ENCODE measurements at regions not wholly inside any gene's neighbourhood (a gene's known extent, or its start where the extent isn't known, plus 50 kb on each side); places are given as distances from the start of the nearest gene placed in this dataset.
"Not testable (repeated sequence)": the region's sequence is repeated elsewhere in the genome, so short reads cannot be mapped to it uniquely, and the experiment has no call there.

DNA sequence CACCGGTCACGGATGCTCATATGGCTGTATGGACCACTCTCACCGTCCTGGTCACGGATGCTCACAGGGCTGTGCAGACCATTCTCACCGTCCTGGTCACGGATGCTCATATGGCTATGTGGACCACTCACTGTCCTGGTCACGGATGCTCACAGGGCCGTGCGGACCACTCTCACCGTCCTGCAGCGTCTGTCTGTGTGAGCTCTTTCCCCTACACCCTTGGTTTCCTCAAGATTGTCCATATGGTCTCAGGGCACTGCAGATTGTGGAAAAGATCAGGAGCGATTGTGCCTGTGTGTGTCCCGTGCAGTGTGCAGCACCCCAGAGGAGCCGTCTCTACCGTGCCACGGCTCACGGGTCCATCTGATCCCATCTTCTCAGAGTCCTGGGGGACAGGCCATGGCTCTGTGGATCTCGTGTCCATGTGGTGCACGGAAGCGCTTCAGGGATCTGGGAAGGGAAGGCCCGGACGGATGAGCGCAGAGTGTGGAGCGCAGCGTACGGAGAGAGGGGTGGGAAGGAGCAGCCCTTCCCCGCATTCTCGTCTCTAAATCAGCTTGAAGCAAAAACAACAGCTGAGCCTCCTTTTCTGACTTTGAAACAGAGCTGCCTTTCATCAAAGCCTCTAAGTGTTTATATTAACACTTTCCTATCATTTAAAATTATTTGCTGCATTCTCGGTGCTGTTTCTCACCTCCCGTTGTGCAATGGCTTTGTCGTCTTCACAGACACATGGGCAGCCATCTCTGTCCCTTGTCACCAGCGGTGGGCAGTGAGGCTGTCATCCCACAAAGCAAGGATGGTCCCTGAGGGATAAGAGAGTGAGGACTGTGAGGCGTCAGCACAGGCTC lies 208.0 kb downstream of the BANP start:
- TF ChIP-seq POLR2A (IDR thresholded peaks at IDR 0.05; ENCODE audit: low read length); CEBPB (IDR thresholded peaks at IDR 0.05); MAZ (IDR thresholded peaks at IDR 0.05; ENCODE audit: borderline replicate concordance, low read depth, low read length); RCOR1 (IDR thresholded peaks at IDR 0.05; ENCODE audit: low read depth, low read length); SMC3 (IDR thresholded peaks at IDR 0.05); NR3C1 (IDR thresholded peaks at IDR 0.05): not testable (repeated sequence)
- TF ChIP-seq, protein P1, sequence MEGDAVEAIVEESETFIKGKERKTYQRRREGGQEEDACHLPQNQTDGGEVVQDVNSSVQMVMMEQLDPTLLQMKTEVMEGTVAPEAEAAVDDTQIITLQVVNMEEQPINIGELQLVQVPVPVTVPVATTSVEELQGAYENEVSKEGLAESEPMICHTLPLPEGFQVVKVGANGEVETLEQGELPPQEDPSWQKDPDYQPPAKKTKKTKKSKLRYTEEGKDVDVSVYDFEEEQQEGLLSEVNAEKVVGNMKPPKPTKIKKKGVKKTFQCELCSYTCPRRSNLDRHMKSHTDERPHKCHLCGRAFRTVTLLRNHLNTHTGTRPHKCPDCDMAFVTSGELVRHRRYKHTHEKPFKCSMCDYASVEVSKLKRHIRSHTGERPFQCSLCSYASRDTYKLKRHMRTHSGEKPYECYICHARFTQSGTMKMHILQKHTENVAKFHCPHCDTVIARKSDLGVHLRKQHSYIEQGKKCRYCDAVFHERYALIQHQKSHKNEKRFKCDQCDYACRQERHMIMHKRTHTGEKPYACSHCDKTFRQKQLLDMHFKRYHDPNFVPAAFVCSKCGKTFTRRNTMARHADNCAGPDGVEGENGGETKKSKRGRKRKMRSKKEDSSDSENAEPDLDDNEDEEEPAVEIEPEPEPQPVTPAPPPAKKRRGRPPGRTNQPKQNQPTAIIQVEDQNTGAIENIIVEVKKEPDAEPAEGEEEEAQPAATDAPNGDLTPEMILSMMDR (IDR thresholded peaks at IDR 0.05), result not testable (repeated sequence)
- TF ChIP-seq, protein P2, sequence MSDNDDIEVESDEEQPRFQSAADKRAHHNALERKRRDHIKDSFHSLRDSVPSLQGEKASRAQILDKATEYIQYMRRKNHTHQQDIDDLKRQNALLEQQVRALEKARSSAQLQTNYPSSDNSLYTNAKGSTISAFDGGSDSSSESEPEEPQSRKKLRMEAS (IDR thresholded peaks at IDR 0.05), result not testable (repeated sequence)
- TF ChIP-seq, protein P3, sequence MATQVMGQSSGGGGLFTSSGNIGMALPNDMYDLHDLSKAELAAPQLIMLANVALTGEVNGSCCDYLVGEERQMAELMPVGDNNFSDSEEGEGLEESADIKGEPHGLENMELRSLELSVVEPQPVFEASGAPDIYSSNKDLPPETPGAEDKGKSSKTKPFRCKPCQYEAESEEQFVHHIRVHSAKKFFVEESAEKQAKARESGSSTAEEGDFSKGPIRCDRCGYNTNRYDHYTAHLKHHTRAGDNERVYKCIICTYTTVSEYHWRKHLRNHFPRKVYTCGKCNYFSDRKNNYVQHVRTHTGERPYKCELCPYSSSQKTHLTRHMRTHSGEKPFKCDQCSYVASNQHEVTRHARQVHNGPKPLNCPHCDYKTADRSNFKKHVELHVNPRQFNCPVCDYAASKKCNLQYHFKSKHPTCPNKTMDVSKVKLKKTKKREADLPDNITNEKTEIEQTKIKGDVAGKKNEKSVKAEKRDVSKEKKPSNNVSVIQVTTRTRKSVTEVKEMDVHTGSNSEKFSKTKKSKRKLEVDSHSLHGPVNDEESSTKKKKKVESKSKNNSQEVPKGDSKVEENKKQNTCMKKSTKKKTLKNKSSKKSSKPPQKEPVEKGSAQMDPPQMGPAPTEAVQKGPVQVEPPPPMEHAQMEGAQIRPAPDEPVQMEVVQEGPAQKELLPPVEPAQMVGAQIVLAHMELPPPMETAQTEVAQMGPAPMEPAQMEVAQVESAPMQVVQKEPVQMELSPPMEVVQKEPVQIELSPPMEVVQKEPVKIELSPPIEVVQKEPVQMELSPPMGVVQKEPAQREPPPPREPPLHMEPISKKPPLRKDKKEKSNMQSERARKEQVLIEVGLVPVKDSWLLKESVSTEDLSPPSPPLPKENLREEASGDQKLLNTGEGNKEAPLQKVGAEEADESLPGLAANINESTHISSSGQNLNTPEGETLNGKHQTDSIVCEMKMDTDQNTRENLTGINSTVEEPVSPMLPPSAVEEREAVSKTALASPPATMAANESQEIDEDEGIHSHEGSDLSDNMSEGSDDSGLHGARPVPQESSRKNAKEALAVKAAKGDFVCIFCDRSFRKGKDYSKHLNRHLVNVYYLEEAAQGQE (IDR thresholded peaks at IDR 0.05), result not testable (repeated sequence)
